ENCODE measurements at regions not wholly inside any gene's neighbourhood (a gene's known extent, or its start where the extent isn't known, plus 50 kb on each side); places are given as distances from the start of the nearest gene placed in this dataset.

DNA sequence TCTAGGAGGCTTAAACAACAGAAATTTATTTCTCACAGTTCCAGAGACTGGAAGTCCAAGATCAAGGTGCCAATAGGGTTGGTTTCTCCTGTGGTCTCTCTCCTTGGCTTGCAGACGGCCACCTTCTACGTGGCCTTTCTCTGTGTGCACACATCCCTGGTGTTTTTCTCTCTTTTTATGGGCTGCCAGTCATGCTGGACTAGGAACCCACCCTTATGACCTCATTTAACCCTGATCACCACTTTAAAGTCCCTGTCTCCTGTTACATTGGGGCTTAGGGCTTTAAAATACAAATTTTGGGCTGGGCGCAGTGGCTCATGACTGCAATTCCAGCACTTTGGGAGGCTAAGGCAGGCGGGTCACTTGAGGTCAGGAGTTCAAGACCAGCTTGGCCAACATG lies 157.1 kb downstream of the TLE1 start:
- Histone ChIP-seq H3K4me3 (no peak overlapping the region), H3K36me3 (ENCODE audit: control insufficient read depth, insufficient read depth, low read length) (no peaks in the 10 kb centered on the region), H3K4me2 (ENCODE audit: insufficient read depth, low read length) (no peak overlapping the region), H2AFZ (ENCODE audit: low read depth, low read length) (no peak overlapping the region), H3K9me1 (ENCODE audit: control insufficient read depth, insufficient read depth, low read length) (no peaks in the 10 kb centered on the region), H3K9ac (ENCODE audit: insufficient read depth in 1 of 2, low read depth in 2 of 2, low read length in 2 of 2) (no peak overlapping the region), H4K20me1 (replicated peaks; ENCODE audit: control insufficient read depth, insufficient read depth, low read length) (no peaks in the 10 kb centered on the region), H3K9me3 (replicated peaks; ENCODE audit: control insufficient read depth, insufficient read depth, low read depth, low read length) (no peaks in the 10 kb centered on the region), H3K79me2 (ENCODE audit: control insufficient read depth, insufficient read depth, low read length) (no peaks in the 10 kb centered on the region), H3K4me1 (replicated peaks in 1 of 2; ENCODE audit: control insufficient read depth in 2 of 2, insufficient read depth in 2 of 2, low read length in 2 of 2) (no peaks in the 10 kb centered on the region), H3K27me3 (ENCODE audit: control insufficient read depth in 2 of 2, insufficient read depth in 2 of 2, low read length in 2 of 2) (no peaks in the 10 kb centered on the region), H3K27ac (ENCODE audit: extremely low read depth, low read depth, low read length) (no peak overlapping the region)
- no peak for TF ChIP-seq TBP (optimal IDR thresholded peaks at IDR 0.05; ENCODE audit: low read depth, low read length)
- TF ChIP-seq EP400 (IDR thresholded peaks at IDR 0.05): no peak
- no peak for TF ChIP-seq EHMT2 (IDR thresholded peaks at IDR 0.05)
- TF ChIP-seq ZNF408 (CRISPR knock-in tag; IDR thresholded peaks at IDR 0.05; ENCODE audit: low read depth): no peak
- no peak for TF ChIP-seq KLF1 (tag; IDR thresholded peaks at IDR 0.05)
- no peak for TF ChIP-seq ZNF507 (tag; conservative IDR thresholded peaks at IDR 0.05)
- TF ChIP-seq SRSF3 (IDR thresholded peaks at IDR 0.05; ENCODE audit: insufficient read depth, low read length): no peak
- TF ChIP-seq FOXM1 (IDR thresholded peaks at IDR 0.05; ENCODE audit: low read depth): no peak
- no peak for TF ChIP-seq FOXM1 (CRISPR knock-in tag; IDR thresholded peaks at IDR 0.05; ENCODE audit: low read depth)
- no peak for TF ChIP-seq PRMT5 (CRISPR knock-in tag; IDR thresholded peaks at IDR 0.05)
- TF ChIP-seq SMAD2 (IDR thresholded peaks at IDR 0.05; ENCODE audit: low read depth, low read length): no peak
- no peak for TF ChIP-seq ZFX (CRISPR knock-in tag; IDR thresholded peaks at IDR 0.05)
- no peak for TF ChIP-seq MLLT1 (IDR thresholded peaks at IDR 0.05)
- TF ChIP-seq ZNF431 (CRISPR knock-in tag; IDR thresholded peaks at IDR 0.05): no peak
- TF ChIP-seq, protein P1, sequence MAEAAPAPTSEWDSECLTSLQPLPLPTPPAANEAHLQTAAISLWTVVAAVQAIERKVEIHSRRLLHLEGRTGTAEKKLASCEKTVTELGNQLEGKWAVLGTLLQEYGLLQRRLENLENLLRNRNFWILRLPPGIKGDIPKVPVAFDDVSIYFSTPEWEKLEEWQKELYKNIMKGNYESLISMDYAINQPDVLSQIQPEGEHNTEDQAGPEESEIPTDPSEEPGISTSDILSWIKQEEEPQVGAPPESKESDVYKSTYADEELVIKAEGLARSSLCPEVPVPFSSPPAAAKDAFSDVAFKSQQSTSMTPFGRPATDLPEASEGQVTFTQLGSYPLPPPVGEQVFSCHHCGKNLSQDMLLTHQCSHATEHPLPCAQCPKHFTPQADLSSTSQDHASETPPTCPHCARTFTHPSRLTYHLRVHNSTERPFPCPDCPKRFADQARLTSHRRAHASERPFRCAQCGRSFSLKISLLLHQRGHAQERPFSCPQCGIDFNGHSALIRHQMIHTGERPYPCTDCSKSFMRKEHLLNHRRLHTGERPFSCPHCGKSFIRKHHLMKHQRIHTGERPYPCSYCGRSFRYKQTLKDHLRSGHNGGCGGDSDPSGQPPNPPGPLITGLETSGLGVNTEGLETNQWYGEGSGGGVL (CRISPR knock-in tag; IDR thresholded peaks at IDR 0.05): no peak
- TF ChIP-seq CBX1 (IDR thresholded peaks at IDR 0.05; ENCODE audit: low read depth): no peak
- TF ChIP-seq, protein P2, sequence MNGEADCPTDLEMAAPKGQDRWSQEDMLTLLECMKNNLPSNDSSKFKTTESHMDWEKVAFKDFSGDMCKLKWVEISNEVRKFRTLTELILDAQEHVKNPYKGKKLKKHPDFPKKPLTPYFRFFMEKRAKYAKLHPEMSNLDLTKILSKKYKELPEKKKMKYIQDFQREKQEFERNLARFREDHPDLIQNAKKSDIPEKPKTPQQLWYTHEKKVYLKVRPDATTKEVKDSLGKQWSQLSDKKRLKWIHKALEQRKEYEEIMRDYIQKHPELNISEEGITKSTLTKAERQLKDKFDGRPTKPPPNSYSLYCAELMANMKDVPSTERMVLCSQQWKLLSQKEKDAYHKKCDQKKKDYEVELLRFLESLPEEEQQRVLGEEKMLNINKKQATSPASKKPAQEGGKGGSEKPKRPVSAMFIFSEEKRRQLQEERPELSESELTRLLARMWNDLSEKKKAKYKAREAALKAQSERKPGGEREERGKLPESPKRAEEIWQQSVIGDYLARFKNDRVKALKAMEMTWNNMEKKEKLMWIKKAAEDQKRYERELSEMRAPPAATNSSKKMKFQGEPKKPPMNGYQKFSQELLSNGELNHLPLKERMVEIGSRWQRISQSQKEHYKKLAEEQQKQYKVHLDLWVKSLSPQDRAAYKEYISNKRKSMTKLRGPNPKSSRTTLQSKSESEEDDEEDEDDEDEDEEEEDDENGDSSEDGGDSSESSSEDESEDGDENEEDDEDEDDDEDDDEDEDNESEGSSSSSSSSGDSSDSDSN (IDR thresholded peaks at IDR 0.05; ENCODE audit: borderline replicate concordance in 1 of 2, low read depth in 2 of 2, low read length in 2 of 2): no peak
- CTCF ChIA-PET (ENCODE audit: low intra/inter-chr PET ratio): no interaction called here
- BruUV-seq (replicated peaks): no TSS peak
- no peak for DNase-seq (ENCODE audit: extremely low read depth in 1 of 4, low spot score in 3 of 4)
- 0% methylated on average over 2 of the region's 4 CpGs for WGBS (ENCODE audit: insufficient coverage, low coverage, missing lambda C conversion rate)
- no peak for FAIRE-seq
- ATAC-seq: no peak
- in situ Hi-C loops (cut with MboI) (no loop called here), intact Hi-C loops (cut with micrococcal nuclease) (no loop called here)
- POLR2A ChIA-PET: no interaction called here
